ENCODE measurements at regions not wholly inside any gene's neighbourhood (a gene's known extent, or its start where the extent isn't known, plus 50 kb on each side); places are given as distances from the start of the nearest gene placed in this dataset.
"Not testable (repeated sequence)": the region's sequence is repeated elsewhere in the genome, so short reads cannot be mapped to it uniquely, and the experiment has no call there.

DNA sequence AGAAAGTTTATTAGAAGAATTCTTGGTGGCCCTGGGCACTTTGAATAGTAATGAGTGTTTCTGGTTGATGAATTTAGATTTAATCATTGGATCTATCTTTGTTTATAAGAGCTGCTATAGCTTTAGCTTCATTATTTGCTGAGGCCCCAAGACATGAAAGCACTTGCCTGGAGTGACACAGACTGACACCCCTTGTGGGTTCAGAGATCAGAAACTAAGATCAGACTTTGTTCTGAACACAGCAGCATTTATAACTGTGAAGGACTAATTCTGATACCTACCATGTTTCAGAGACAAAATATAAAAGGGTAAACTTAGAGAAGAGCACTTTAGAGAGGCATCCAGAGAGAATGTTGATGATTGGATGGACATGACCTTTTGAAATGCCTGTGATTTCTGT is 199.9 kb upstream of the PLGLB2 start:
- TF ChIP-seq, protein P1, sequence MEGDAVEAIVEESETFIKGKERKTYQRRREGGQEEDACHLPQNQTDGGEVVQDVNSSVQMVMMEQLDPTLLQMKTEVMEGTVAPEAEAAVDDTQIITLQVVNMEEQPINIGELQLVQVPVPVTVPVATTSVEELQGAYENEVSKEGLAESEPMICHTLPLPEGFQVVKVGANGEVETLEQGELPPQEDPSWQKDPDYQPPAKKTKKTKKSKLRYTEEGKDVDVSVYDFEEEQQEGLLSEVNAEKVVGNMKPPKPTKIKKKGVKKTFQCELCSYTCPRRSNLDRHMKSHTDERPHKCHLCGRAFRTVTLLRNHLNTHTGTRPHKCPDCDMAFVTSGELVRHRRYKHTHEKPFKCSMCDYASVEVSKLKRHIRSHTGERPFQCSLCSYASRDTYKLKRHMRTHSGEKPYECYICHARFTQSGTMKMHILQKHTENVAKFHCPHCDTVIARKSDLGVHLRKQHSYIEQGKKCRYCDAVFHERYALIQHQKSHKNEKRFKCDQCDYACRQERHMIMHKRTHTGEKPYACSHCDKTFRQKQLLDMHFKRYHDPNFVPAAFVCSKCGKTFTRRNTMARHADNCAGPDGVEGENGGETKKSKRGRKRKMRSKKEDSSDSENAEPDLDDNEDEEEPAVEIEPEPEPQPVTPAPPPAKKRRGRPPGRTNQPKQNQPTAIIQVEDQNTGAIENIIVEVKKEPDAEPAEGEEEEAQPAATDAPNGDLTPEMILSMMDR (IDR thresholded peaks at IDR 0.05), result not testable (repeated sequence)
- not testable (repeated sequence) for TF ChIP-seq POLR2A (IDR thresholded peaks at IDR 0.05)

All from right lobe of liver (tissue), 4 donors.